NCI-H446 treated with DMSO at 0.1 percent for 48 hours (cell line): ENCODE measurements at regions not wholly inside any gene's neighbourhood (a gene's known extent, or its start where the extent isn't known, plus 50 kb on each side); places are given as distances from the start of the nearest gene placed in this dataset.
A peak's percentile ranks its signal among the peaks of the same experiment; 100 is the strongest.
"Not testable (repeated sequence)": the region's sequence is repeated elsewhere in the genome, so short reads cannot be mapped to it uniquely, and the experiment has no call there.

Source experiments
- DNase-seq: peaks from one replicate; lab custom pipeline; 2025; lab: John Stamatoyannopoulos, UW

GRCh38 chr6:71602385-71603007 lies 283.9 kb upstream of the RIMS1 start:
- DNase-seq, result peak; percentile 93

DNA sequence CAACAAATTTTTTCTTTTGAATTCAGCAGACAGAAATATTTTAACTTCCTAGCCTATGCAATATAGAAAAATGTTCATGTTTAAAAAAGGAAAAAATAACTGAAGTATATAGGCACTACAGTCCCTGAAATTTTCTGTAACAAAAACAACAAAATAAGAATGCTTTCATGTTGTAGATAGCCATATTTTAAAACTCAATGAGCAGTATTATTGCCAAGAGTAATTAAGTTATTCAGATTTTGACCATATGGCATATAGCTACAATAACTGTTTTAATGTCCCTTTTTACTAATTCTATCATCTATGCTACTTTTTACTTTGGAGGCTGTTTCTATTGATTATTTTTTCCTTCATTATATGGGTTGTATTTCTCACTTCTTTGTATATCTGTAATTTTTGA lies 283.3 kb upstream of the RIMS1 start:
- no peak for DNase-seq

- no peak for DNase-seq
Measured at GRCh38 chr6:71608646-71609045, 277.7 kb upstream of the RIMS1 start.

GRCh38 chr6:71619836-71620235 lies 266.5 kb upstream of the RIMS1 start:
- no peak for DNase-seq

DNA sequence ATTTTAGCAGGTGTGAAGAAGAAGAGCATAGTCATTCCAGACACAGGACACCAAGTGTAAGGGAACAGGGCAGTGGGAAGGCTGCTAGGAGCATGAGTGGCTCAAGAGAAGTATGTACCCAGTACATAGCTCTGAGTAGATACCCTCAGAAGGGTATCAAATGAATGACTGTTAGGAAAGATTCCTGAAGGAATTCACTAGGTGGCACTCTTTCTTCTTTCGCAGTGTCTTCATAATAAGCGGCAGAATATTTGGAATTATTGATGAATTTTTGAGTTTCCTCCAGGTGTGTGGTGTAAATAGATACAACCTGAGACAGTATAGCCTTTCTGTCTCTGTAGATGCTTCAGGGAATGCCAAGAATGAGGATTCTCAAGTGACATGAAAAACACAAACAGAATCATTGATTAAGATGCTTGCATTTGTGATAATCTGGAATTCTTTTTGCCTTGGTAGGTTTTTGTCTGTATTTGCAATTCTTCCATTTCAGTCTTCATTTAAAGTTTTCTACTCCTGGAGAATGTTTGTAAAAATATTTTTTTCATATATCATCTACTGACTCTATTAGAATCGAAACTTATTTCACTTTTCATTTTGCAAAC lies 264.3 kb upstream of the RIMS1 start:
- peak; percentile 34 for DNase-seq

GRCh38 chr6:71642120-71642519 lies 244.2 kb upstream of the RIMS1 start:
- no peak for DNase-seq

- DNase-seq, result no peak
Measured at GRCh38 chr6:71642793-71643192, 243.6 kb upstream of the RIMS1 start.

GRCh38 chr6:71645299-71645698 lies 241.1 kb upstream of the RIMS1 start:
- DNase-seq, result no peak

GRCh38 chr6:71649915-71650314 lies 236.4 kb upstream of the RIMS1 start:
- DNase-seq, result no peak

DNA sequence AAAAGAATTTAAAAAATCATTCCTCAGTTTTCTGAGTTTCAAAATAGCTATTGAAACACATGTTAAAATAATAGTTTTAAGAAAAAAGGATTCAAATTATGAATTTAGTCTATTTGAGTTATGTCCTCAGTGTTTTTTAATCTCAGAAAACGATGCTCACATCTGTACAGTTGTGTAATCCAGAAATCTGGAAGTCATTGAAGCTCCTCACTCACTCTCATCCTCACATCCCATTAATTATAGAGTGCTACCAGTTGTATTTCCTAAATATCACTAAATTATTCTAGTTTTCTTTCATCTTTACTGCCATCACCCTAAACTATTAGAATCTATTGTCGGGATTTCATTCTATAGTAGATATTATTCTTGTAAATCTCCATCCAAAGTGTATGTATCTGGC lies 234.7 kb upstream of the RIMS1 start:
- no peak for DNase-seq

- DNase-seq, result no peak
Measured at GRCh38 chr6:71656121-71656520, 230.2 kb upstream of the RIMS1 start.

GRCh38 chr6:71665931-71666330 lies 220.4 kb upstream of the RIMS1 start:
- no peak for DNase-seq

- no peak for DNase-seq
Measured at GRCh38 chr6:71672876-71673275, 213.5 kb upstream of the RIMS1 start.

DNA sequence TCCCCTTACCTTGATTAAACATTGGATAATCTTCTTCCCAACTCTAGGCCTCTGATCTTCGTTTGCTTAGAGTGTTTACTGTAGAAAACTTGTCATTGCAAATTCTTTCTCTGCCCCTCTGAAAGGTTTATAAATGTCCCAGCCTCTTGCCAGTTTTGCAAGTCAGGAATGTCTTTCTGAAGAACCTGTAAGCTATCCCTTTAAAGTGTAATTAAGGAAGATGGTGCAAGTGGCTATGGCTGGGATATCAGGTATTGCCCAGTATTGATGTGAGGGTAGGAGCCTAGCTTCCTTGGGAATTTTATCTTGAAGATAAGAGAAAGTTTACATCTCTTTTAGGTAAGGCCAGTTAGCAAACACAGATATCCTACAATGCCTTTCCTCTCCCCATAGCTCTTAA lies 211.0 kb upstream of the RIMS1 start:
- no peak for DNase-seq

DNA sequence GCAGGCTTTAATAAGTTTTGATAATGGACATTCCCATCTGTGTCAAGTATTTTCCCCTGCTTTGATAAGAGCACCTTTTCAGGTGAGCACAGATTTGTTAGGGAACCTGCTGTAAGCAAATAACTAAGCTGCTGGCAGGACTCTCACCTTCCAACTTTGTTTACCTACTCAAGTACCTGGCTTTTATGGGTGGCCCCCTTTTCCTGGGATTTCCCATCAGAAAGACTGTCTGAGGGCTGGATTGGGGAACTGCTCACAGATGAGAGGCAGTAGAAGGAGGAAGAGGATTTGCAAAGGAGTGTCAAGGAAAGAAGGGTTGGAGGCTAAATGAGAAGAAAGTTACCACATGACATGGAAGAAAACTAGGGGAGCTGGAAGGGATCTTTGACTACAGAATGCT lies 210.1 kb upstream of the RIMS1 start:
- DNase-seq, result no peak

DNA sequence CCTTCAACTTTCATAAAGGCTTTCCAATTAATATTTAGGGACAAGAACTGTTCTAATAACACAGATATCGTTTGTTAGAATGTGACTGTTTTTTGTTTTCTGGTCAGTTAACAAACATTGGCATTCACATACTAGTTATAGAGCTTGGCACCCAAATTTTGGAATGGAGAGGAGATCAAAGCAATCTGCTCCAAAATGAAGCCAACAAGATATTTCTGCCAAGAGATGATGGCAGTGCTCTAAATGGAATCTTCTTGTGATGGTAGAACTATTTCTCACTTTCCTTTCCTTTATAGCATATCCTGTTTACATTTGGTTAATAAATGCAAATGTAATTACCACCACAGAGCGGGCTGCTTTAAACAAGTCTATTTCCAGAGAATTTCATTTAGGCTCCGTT lies 208.3 kb upstream of the RIMS1 start:
- DNase-seq, result peak; percentile 68

- peak; percentile 10 for DNase-seq
Measured at GRCh38 chr6:71681234-71681867, 205.0 kb upstream of the RIMS1 start.

DNA sequence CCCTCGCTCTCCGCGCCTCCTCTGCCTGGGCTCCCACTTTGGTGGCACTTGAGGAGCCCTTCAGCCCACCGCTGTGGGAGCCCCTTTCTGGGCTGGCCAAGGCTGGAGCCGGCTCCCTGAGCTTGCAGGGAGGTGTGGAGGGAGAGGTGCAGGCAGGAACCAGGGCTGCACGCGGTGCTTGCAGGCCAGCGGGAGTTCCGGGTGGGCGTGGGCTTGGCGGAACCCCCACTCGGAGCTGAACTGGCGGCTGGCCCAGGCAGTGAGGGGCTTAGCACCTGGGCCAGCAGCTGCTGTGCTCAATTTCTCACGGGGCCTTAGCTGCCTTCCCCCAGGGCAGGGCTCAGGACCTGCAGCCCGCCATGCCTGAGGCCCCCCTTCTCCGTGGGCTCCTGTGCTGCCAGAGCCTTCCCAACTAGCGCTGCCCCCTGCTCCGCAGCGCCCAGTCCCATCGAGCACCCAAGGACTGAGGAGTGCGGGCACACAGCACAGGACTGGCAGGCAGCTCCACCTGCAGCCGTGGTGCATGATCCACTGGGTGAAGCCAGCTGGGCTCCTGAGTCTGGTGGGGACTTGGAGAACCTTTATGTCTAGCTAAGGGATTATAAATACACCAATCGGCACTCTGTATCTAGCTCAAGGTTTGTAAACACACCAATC lies 200.2 kb upstream of the RIMS1 start:
- not testable (repeated sequence) for DNase-seq

- DNase-seq, result no peak
Measured at GRCh38 chr6:71698702-71699101, 187.6 kb upstream of the RIMS1 start.

DNA sequence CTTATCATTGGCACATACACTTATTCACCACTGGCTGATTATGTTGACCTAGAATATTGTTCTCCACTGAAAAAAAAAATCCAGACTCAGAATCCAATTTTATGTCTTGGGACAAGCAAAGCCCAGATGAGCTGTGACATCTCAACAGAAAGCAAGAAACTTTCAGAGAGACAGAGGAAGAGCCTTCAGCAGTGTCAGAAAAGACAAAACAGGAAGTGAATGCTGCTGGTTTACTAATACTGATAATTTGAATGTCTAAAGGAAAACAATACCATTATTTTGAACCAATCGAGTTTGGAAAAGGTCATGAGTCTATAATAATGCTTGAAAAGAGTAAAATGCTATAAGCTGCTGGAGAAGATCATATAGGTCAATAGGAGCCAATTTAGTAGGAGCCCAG lies 179.8 kb upstream of the RIMS1 start:
- DNase-seq, result no peak

- DNase-seq, result no peak
Measured at GRCh38 chr6:71707059-71707458, 179.3 kb upstream of the RIMS1 start.

GRCh38 chr6:71720705-71721104 lies 165.6 kb upstream of the RIMS1 start:
- DNase-seq, result no peak

DNA sequence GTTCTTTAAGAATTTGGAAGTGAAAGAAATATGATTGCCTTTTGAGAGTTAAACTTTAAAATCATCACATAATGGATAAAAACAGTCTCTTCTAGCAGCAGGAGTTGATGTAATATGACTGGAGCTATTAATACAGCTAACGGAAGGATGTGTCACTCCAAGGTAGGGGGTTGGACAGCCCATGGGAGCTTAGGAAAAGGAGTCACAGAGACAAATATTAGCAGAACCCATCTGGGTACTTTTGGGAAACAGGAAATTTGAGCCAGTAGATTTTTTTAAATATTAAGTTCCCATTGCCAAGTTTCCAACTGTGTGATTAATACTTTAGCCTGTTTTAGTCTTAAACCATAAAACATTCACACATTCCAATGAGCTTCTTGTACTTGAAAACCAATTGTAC lies 164.7 kb upstream of the RIMS1 start:
- peak; percentile 87 for DNase-seq
